ENCODE measurements at regions not wholly inside any gene's neighbourhood (a gene's known extent, or its start where the extent isn't known, plus 50 kb on each side); places are given as distances from the start of the nearest gene placed in this dataset.

DNA sequence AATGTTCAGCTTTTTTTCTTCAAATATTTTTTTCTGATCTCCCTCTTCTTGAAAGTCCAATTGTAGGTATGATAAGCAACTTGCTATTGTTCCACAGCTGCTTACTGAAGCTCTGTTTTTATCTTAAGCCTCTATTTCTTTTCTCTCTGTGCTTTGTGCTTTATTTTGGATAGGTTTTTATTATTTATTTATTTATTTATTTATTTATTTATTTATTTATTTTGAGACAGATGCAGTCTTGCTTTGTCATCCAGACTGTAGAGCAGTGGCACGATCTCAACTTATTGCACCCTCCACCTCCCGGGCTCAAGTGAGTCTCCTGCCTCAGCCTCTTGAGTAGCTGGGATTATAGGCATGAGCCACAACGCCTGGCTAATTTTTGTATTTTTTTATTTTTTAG lies 199.4 kb downstream of the KLF12 start:
- no peak for DNase-seq (ENCODE audit: low spot score)

DNA sequence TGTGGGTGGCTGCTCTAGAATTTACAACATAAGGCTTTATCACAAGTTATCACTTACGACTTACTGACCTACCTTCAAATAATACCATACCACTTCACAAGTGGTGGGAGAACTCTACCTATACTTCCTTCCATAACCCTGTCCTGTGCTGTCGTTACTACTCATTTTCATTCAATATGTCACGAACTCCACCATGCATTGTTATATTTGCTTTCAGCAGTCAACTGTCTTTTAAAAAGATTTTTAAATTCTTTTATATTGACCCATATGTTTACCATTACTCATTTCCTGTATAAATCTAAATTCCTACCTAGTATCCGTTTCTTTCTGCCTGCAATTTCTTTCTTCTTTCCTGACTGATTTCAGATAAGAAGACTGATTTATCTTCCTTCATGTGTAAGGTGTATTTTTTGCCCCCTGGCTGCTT lies 200.0 kb downstream of the KLF12 start:
- DNase-seq (ENCODE audit: low spot score), result no peak

DNA sequence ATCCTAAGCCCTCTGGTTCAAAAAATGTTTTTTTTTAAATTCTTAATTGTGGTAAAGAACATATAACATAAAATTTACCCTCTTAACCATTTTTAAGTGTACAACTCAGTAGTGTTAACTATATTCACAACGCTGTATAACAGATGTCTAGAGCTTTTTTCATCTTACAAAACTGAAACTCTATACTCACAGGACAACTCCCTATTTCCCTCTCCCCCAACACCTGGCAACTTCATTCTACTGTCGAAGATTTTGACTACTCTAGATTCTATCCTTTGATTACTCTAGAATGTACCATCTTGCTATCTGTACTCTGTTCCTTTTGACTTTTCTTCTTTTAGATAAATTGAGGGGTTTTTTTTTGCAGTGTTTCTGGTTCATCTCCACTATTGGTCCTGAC lies 200.4 kb downstream of the KLF12 start:
- DNase-seq (ENCODE audit: low spot score), result no peak

DNA sequence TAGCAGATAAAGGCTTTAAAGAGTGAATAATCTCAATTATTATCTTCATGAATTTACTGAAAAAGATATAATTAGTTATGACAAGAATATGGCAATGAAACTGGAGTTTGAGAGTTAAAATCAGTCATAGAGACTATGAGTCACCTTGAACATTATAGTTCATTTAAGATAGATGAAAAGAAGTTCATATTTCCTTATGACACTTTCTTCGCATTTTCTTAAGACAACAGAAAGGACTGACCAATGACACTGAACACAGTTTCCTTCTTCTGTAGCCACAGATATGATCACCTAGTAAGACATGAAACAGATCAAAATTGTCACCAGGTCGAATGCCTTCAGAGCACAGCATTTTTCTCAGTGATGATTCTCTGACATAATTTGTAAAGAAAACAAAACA lies 202.1 kb downstream of the KLF12 start:
- DNase-seq (ENCODE audit: low spot score), result no peak

DNA sequence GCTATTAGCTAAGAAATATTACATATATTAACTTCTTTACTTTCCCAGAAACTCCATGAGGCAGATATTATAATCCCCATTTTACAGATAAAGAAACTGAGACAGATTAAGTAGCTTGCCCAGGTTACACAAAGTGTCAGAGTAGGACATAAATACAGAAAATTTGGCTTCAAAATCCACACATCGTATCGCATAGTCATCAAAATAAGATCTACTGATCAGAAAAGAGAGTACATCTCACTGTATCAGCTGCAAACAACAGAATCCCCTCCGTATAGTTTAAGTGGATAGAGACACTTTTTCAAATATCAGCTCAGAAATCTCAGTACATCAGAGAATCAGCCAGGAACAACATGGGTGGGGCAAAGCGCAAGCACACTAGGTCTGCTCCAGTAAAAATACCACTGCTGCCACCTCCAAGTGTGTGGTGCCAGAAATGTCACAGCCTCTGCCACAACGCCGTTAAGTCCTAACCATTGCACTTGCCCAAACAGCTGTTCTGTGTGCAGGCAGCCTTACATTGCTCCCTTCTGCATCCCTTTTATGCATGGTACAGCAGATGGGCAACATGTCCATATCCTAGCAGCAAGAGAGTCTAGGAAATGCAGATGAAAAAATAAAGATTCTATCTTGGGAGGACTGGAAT lies 204.8 kb downstream of the KLF12 start:
- no peak for DNase-seq (ENCODE audit: low spot score)

DNA sequence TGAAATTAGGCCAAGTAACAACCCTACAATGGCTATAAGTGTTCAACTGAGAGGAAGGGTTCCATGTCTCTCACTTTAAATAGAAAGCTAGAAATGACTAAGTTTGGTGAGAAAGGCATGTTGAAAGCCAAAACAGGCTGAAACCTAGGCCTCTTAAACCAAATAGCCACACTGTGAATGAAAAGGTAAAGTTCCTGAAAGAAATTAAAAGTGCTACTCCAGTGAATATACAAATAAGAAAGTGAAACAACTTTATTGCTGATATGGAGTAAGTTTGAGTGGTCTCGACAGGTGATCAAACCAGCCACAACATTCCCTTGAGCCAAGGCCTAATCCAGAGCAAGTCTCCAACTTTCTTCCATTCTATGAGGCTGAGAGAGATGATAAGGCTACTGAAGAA lies 209.6 kb downstream of the KLF12 start:
- no peak for DNase-seq (ENCODE audit: low spot score)

DNA sequence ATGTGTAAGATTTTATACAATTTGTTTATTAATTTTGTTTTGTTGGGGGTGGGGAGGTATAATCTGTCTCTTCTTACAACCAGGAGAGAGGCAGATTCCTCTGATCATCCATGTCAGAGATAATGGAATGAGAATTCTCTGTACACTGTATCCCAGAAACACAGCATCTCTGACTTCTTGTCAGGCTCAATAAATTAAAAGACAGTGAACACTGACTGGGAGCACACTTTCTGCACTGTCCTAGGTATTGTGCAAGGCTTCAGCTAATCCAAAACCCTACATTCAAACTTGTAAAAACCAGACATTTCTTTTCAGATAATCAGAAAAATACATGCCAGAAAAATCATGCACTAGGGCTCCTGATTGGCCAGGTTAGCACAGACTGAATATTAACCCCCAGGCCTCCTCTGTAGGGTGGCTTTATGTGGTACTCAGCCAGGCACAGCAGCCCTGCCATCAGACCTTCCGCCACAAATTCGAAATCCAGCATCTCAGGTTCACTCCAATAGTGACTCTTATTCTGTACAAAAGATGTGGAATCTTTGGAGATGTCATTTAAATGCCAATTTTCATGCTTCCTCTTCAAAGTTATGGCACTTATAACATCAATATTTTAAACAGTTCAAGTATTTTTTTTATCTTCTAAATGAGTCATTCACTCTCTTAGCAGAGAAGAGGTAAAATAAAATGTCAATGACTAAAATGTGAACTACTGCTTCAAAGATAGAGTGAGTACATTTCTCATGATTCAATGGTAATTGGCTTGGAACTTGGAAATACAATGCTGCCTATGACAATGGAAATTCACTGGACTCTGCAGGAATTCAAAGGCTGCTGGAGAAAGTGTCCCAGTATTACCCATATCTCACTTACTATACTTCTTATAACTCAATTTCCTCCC lies 211.5 kb downstream of the KLF12 start:
- peak; percentile 25 for DNase-seq (ENCODE audit: low spot score)

DNA sequence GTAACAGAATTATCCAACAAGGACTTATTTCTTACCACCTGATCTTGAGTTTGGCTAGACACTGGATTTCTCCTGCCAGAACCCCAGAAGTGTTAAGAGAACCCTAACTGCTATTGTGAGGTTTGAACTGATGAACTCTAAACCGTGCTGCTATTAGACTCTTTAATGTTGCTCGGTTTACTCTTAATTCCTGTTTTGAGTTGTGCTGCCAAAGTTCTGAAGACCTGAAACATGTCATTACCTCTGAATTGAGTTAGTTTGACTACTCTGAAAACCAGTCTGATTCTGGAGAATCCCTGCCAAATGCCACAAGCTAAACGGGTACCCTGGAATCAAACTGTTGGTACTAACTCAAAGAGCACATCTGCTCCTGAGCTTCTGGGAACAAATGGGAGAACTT lies 215.5 kb downstream of the KLF12 start:
- no peak for DNase-seq (ENCODE audit: low spot score)

DNA sequence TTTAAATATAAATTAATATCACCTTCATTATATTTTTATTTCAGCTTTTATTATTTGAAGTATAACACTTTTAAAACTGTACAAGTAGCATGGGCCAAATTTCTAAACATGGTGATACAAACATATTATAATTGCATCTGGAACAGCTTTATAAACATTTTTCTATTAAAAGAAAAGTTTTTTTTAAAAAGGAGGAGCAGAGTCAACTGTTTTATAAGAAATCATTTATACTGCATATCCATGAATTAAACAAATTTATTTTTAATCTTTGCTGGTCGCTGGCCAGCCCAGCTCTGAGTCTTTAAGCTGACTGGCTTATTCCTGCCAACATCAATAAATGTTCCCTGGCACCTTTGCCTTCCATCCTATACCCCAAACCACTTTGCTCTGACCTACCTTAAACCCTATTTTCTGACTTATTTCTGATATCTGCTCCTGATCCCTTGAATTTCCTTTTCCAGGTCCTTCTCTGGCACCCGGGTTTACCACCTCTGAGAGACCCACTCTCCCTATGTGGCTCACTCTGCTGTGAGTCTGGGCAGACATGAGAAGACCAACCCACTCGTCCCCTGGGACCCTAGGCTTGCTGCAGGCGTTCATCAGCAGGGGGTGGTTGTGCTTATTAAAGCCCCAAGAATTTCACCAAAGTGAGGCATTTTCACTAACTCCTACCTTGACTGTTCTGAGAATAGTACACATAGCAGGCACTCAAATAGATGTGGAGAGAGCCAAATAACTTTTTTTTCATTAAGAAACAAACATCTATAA lies 220.3 kb downstream of the KLF12 start:
- peak; percentile 15 for DNase-seq (ENCODE audit: low spot score)

DNA sequence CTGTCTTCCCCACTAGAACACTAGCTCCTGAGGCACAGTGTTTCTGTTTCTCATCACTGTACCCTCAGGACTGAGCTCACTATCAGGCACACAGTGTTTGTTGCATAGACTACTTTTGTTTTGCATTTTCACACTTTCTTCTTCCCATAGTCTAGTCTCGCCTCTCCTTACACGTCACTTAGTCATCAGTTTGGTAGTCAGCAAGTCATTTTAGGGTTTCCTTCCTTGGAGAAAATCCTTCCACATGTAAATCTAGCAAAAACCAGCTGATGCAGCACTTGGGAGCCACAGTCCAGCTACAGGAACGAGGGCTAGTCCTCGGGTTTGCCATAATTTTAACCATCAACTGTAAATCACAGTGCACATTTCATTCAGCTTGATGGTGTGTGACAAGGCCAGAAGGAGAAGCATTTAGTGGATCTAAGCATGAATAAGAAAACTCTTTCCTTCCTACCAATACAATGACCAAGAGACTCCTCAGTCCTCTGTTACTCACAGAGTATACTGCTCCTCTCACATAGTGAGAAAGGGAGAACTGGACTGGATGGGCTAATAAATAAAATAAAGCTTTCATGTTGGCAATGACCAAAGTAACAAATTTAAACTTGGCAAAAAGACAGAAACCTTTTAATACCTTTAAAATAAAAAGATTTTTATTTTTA lies 221.0 kb downstream of the KLF12 start:
- DNase-seq (ENCODE audit: low spot score), result peak; percentile 55

DNA sequence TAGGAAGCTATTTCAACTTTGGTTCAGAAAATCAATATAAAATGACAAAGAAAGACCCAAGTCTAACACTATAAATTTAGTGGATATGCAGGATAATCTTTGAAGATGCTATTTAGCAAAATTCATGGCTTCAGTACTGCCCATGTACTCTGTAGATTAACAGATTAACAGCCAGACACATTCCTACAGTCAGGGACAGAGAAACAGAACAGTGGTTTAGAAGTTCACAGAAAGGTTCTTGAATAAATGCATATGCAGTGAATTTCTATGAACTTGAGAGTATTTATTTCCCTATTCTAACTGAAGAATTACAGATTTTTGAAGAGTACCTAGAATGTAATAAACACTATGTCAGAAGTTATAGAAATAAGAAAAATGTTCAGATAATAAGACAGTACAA lies 222.8 kb downstream of the KLF12 start:
- no peak for DNase-seq (ENCODE audit: low spot score)

DNA sequence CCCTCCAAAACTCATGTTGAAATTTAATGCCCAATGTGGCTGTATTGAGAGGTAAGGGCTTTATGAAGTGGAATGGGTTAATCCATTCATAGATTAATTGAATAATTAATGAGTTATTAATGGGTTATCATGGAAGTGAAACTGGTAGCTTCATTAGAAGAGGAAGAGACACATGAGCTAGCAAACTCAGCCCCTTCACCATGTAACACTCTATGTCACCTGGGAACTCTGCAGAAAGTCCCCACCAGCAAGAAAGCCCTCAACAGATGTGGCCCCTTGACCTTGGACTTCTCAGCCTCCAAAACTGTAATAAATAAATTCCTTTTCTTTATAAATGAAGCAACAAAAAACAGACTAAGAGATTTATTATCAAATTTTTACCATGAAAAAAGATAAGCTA lies 223.5 kb downstream of the KLF12 start:
- DNase-seq (ENCODE audit: low spot score), result no peak

DNA sequence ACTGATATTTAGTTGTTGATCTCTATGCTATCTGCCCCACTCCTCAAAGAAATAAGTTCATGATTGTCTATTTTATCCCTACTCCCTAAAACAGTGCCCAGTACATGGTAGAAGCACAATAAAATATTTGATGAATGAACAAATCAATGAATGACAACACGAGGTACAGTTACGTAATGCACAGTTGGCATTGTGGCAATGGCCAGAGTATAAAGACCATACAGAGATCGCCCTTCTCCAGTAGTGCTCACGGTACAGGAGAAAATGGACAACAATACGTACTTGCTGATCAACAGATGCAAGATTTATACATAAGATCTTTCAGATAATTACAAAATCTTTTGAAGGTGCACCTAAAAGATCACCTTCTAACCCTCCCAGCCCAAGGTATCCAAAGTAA lies 225.4 kb downstream of the KLF12 start:
- DNase-seq (ENCODE audit: low spot score), result no peak

DNA sequence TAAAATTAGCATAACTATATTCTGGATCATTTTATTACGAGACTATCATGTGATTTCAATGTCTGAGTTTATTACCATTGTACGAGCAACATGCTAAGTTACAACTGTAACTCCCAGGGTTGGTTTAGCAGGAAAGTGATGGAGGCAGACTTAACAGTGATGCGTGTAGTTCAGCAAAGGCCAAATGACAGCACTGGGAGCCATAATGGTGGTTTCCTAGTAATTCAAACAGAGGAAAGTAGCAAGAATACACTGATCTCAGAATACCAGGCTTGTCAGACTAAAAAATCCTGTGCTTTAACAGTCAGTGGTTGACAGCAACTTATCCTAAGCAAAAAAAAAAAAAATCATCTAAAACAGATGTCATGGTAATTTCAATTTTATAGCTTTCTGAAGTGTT lies 229.6 kb downstream of the KLF12 start:
- no peak for DNase-seq (ENCODE audit: low spot score)

DNA sequence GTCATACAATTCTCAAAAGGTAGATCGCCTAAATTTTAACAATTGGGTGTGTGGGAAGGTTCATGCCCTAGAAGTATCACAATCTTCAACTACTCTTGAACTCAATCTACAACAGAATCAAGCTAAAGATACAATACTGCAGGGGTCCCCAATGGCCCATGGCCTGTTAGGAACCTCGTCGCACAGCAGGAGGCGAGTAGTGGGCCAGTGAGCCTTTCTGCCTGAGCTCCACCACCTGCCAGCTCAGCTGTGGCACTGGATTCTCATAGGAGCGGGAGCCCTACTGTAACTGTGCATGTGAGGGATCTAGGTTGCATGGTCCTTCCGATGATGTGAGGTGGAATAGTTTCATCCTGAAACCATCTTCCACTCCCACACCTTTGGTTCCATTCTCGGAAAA lies 230.6 kb downstream of the KLF12 start:
- no peak for DNase-seq (ENCODE audit: low spot score)

DNA sequence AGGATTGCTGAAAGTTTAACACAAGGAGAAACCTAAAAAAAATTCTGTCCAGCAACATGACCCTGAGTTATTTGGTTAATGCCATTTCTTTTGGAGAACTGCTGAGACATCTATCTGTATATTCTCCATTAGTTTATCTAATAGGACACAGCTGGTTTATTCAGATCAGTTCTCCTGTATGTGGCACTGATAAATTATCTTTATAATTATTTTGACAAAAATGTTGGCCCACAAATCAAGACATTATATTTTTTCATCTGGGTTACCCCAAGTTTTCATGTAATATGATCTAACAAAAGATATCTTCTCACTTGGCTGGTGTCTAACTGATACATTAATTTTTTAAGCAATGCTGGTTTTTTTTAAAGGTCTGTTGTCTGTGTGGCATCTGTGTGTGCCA lies 231.4 kb downstream of the KLF12 start:
- no peak for DNase-seq (ENCODE audit: low spot score)

DNA sequence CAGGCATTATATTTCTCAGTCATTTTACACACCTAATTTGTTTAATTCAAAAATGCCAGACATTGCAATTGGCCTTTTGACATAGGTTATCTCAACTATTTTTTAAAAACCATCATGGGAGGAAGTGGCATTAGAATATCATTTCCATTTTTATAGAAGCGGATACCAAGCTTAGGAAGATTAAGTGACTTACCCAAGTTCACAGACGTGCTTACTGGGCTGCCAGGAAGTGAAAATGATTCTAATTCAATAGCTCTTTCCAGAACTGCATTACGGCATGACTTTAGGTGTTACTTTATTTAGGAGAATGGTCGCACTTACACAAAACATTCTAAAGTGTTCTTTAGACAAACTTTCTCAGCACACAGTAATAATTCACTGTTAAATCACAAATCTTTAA lies 231.9 kb downstream of the KLF12 start:
- no peak for DNase-seq (ENCODE audit: low spot score)

DNA sequence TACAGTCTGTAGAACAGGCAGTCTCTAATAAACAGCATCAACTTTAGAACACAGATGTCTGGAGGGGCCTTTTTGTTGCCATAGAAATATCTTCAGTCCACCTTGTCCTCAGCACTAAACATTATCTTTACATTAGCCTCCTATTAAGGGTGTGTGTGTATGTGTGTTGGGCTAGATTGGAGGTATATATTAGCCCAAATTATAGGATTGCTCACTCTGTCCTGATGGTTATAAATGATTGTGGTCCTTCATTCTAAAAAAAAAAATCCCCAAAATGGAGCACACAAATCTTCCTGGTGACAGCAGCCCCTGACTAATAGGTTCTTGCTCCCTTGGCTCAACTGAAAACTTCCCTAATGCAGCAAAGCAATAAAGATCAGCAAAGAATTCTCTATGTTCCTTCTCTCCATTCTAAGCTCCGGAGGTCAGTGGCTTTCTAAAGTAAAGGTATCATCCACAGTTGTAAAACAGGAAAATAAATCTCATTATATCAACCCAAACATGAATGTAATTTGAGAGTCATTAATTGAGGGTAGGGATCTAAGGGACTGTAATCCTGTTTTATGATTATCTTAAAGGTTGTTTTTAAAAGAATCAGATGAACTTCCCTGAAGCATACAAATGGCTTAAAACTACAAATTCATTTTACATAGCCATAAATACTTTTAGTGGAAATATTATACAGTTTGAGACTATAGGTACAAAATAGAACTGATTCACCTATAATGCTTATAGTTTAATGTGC lies 232.7 kb downstream of the KLF12 start:
- DNase-seq (ENCODE audit: low spot score), result no peak

DNA sequence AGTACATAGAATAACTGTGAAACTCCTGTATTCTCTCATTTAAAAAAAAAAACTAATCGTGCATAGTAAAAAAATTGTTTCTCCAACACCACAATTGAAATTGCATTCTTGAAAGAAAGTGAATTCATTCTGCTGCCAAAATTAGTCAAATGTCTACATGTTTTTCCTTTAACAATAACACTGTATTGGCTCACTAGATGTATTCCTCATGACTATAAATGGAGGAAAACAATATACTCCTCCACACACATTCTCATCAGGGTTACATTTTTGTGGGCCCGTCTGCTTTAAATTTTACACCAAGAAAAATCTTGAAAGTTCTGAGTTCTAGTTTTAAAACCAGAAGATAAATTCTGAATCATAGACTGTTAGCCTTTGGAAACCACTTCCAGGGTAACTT lies 233.6 kb downstream of the KLF12 start:
- no peak for DNase-seq (ENCODE audit: low spot score)

DNA sequence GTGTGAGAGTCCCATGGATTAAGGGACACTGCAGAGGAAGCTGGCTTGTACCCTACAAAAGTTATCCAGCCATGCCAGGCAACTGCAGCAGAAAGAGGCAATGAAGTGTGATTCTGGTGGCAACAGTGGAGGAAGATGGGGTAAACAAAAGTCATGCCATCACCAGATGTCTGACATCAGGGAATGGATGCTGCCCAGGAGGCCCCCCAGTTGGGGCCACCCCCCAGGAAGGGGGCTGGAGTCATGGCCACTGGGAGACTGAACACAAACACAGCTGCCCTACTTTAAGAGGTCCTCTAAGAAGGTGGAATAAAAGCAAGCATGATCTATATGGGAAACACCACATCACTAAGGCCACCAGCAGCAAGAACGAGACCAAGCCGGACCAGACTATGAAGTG lies 235.3 kb downstream of the KLF12 start:
- no peak for DNase-seq (ENCODE audit: low spot score)

DNA sequence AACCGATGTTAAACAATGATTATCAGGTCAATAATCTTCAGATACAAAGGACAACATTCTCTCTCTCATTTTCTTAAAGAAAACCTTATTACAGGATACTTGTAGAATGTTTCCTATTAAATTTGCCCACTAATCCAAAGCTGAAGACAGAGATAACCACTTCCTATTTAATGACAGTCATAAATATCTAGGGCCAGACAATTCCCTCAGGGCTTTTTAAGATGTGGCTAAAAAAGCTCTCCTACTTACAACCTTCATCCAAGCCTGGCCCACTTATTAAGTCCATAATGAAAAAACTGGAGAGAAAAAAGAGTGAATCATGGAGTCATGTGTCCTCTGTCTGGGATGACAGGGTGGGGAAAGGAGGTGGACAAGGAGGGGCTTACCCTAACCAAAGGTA lies 235.9 kb downstream of the KLF12 start:
- DNase-seq (ENCODE audit: low spot score), result no peak

Data from AG20443 (cell line).